Breast epithelium (tissue), 3 donors: ENCODE measurements at regions not wholly inside any gene's neighbourhood (a gene's known extent, or its start where the extent isn't known, plus 50 kb on each side); places are given as distances from the start of the nearest gene placed in this dataset.

Experiments
- POLR2A ChIP-seq: fragments of 450-650 bp; IDR thresholded peaks from one replicate; pipeline ENCODE4 v1.6.1; 2016; ENCODE audit warnings: antibody characterized with exemption, mild to moderate bottlenecking, moderate library complexity
- POLR2AphosphoS5 ChIP-seq, 3 donors: sonication (generic); formaldehyde crosslinking; IDR thresholded peaks; one replicate each; pipeline ENCODE4 v1.6.1; 2017; ENCODE audit warnings: antibody characterized with exemption in 3 of 3
- TF ChIP-seq, protein P1 (sequence below), 3 donors: fragments of 450-650 bp; IDR thresholded peaks; one replicate each; pipeline ENCODE4 v1.5.1; 2016 to 2017; ENCODE audit warnings: antibody characterized with exemption in 3 of 3, mild to moderate bottlenecking in 3 of 3, moderate library complexity in 3 of 3

DNA sequence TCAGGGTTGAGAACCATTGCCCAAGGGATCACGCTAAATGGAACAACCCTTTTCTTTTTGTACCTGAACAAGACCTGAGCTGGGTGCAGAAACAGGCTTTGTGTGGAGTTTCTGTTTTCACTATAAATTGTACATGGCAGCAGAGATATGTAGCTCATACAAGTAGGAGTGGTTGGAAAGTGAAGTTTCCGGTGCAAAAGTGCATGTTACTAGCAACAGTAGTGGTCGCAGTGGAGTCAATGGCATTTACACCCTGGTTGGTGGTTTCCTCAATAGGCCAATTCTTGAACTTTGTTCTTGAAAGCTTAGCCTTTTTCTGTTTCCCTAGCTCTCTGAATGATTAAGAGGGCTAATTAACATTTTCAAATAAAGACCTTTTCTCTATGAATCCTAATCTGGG lies 170.7 kb downstream of the NEBL start:
- no peak for TF ChIP-seq POLR2A
- TF ChIP-seq POLR2AphosphoS5 (IDR thresholded peaks at IDR 0.05): no peak
- TF ChIP-seq, protein P1, sequence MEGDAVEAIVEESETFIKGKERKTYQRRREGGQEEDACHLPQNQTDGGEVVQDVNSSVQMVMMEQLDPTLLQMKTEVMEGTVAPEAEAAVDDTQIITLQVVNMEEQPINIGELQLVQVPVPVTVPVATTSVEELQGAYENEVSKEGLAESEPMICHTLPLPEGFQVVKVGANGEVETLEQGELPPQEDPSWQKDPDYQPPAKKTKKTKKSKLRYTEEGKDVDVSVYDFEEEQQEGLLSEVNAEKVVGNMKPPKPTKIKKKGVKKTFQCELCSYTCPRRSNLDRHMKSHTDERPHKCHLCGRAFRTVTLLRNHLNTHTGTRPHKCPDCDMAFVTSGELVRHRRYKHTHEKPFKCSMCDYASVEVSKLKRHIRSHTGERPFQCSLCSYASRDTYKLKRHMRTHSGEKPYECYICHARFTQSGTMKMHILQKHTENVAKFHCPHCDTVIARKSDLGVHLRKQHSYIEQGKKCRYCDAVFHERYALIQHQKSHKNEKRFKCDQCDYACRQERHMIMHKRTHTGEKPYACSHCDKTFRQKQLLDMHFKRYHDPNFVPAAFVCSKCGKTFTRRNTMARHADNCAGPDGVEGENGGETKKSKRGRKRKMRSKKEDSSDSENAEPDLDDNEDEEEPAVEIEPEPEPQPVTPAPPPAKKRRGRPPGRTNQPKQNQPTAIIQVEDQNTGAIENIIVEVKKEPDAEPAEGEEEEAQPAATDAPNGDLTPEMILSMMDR (IDR thresholded peaks at IDR 0.05): no peak
